ENCODE measurements at regions not wholly inside any gene's neighbourhood (a gene's known extent, or its start where the extent isn't known, plus 50 kb on each side); places are given as distances from the start of the nearest gene placed in this dataset.

GRCh38 chr6:40755046-40755681, 168.0 kb upstream of the LRFN2 start:
- no peak for DNase-seq (ENCODE audit: low read depth in 1 of 2, low spot score in 1 of 2)

- DNase-seq (ENCODE audit: low read depth in 1 of 2, low spot score in 1 of 2): no peak
Measured at GRCh38 chr6:40754461-40755045, 167.4 kb upstream of the LRFN2 start.

- no peak for DNase-seq (ENCODE audit: low read depth in 1 of 2, low spot score in 1 of 2)
Measured at GRCh38 chr6:40753675-40754448, 166.7 kb upstream of the LRFN2 start.

DNA sequence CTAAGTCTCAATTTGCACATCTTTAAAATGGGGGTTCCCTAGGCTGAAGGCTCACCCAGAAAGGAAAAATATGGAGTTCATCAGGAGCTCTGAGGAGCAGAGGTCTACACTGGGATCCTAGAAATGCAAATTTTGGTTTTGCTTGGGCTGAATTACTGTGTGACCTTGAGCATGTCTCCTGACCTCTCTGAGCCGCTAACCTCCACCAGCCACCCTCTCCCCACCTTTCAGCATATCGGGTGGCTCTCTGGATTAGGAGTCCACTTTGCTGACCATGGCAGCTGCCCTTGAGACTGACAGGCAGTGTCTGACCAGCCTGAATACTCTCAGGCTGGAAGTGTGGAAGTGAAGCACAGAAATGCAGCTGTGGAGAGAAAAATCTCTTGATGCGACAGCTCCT, 165.9 kb upstream of the LRFN2 start:
- DNase-seq (ENCODE audit: low read depth in 1 of 2, low spot score in 1 of 2): no peak

- DNase-seq (ENCODE audit: low read depth in 1 of 2, low spot score in 1 of 2): no peak
Measured at GRCh38 chr6:40744835-40745234, 157.7 kb upstream of the LRFN2 start.

- DNase-seq (ENCODE audit: low read depth in 1 of 2, low spot score in 1 of 2): no peak
Measured at GRCh38 chr6:40743690-40744446, 156.7 kb upstream of the LRFN2 start.

- DNase-seq (ENCODE audit: low read depth in 1 of 2, low spot score in 1 of 2): no peak
Measured at GRCh38 chr6:40743226-40743625, 156.1 kb upstream of the LRFN2 start.

GRCh38 chr6:40740518-40740917, 153.4 kb upstream of the LRFN2 start:
- DNase-seq (ENCODE audit: low read depth in 1 of 2, low spot score in 1 of 2): no peak

- DNase-seq (ENCODE audit: low read depth in 1 of 2, low spot score in 1 of 2): no peak
Measured at GRCh38 chr6:40738551-40739193, 151.5 kb upstream of the LRFN2 start.

DNA sequence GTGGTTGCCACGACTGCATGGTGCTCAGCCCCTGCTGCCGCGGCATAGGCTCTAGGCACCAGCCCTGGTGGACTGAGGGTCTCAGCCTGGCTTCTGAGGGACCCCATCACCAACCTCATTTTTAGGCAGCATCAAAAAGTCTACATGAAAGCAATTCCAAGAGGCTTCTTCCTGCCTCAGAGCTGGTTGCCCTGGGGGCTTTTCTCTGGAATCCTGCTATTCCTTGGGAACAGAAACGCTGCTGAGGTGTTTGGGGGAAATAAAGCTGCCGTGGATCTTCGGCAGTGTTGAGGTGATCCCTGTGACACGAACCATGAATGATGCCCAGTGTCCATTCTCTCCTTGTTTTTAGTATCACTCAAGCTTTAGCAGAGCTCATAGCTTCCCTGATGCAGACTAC, 148.4 kb upstream of the LRFN2 start:
- no peak for DNase-seq (ENCODE audit: low read depth in 1 of 2, low spot score in 1 of 2)

- DNase-seq (ENCODE audit: low read depth in 1 of 2, low spot score in 1 of 2): no peak
Measured at GRCh38 chr6:40735121-40735520, 148.0 kb upstream of the LRFN2 start.

- DNase-seq (ENCODE audit: low read depth in 1 of 2, low spot score in 1 of 2): no peak
Measured at GRCh38 chr6:40734607-40735006, 147.4 kb upstream of the LRFN2 start.

DNA sequence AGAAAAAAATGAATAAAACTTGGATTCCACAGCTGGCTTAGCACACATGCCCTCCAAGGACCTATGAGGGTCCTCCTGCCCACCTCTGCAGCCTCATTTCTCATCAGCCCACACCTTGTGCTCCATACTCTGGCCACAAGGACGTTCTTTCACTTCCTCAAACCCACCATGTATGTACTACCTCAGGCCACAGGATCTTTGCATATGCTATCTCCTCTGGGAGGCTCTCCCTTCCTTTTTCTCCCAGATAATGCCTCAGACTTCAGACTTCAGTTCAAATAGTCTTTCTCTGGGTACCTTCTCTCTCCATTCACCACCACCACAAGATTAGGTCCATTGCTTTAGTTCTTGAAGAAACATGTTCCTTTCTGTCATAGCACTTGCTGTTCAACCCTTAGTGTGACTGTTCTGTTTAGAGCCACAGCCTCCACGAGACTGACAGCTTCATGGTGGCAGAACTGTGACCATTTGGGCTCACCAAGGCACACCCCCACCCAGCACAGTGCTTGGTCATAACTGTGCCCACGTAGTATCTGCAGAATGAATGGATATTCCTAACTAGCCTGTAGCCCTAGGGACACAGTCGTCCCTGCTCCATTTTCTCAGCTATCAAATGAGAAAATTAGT, 146.7 kb upstream of the LRFN2 start:
- no peak for DNase-seq (ENCODE audit: low read depth in 1 of 2, low spot score in 1 of 2)

DNA sequence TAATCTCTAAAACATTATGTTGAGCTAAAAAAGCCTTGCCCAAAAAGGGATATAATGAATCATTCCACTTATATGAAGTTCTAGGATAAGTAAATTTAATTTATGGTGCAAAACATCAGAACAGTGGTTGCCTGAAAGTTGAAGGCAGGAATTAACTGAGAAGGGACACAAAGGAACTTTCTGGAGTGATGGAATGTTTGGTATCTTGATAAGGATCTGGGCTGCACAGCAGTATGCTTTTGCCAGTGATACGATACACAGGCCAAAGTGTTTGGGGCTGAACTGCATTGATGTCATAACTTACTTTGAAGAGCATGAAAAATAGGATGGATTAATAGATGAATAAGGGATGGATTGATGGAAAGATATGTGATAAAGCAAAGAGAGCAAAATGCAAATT, 146.1 kb upstream of the LRFN2 start:
- DNase-seq (ENCODE audit: low read depth in 1 of 2, low spot score in 1 of 2): no peak

DNA sequence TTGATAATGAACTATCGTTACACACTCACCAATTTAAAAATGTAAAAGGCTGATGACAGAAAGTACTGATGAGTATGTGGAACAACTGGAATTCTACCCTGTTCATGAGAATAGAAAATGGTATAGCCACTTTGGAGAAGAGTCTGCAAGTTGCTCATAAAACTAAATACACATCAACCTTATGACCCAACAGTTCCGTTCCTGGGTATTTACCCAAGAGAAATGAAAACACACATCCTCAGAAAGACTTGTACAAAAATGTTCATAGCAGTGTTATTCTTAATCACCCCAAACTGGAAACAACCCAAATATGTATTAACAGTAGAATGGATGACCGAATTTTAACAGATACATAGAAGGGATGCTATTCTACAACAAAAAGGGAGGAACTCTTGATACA, 145.7 kb upstream of the LRFN2 start:
- no peak for DNase-seq (ENCODE audit: low read depth in 1 of 2, low spot score in 1 of 2)

- DNase-seq (ENCODE audit: low read depth in 1 of 2, low spot score in 1 of 2): no peak
Measured at GRCh38 chr6:40728643-40729042, 141.5 kb upstream of the LRFN2 start.

DNA sequence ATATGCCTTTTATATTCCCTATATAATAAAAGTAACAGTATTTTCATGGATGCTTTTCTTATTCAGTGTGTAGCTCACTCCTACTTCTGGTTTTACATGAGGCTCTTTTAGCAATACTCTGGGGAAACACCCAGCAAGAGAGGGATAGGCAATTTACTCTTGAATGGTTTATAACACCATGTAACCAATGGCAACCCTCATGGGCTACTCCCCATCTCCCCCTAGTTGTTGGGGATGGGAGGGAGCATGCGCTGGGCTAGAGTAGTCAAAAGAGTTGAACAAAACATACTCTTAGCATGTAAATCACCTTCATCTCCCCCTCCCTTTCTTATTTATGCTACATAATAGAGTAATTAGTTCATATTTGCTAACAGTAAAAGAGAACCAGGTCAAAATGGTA, 140.1 kb upstream of the LRFN2 start:
- DNase-seq (ENCODE audit: low read depth in 1 of 2, low spot score in 1 of 2): no peak

DNA sequence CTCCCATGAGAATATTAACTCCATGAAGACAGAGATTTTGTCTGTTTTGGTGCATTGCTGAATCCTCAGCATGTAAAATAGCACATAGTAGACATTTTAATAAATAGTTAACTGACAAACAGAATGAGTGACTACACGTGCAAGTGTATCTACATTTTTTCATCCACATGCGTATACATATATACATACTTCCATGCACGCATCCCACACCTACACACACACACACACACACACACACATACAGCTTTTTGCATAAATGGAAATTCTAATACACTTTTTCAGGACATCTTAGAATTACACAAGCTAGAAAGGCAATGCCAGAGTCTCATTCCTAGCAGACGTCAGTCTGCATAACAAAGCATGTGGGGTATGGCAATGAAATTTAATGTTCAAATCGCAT, 139.7 kb upstream of the LRFN2 start:
- DNase-seq (ENCODE audit: low read depth in 1 of 2, low spot score in 1 of 2): no peak

- no peak for DNase-seq (ENCODE audit: low read depth in 1 of 2, low spot score in 1 of 2)
Measured at GRCh38 chr6:40725390-40725789, 138.2 kb upstream of the LRFN2 start.

DNA sequence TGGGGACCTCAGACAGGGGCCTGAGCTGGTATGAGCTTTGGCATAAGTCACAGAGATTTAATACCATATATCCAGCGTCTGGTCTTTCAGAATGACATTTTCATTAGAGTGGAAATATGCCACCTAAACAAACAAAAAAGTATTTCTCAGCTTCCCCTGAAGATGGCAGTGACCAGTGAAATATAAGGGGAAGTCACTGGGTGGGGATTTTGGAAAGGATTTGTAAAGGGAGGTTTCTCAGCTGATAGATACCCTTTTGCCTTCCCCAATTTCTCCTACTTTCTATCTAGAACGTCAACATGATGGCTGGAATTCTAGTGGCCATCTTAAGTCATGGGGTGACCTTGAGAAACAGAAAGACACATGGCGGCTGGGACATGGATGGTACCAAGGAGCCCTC, 137.7 kb upstream of the LRFN2 start:
- DNase-seq (ENCODE audit: low read depth in 1 of 2, low spot score in 1 of 2): no peak

GRCh38 chr6:40723967-40724366, 136.8 kb upstream of the LRFN2 start:
- DNase-seq (ENCODE audit: low read depth in 1 of 2, low spot score in 1 of 2): no peak
